PC-9 (cell line): ENCODE measurements at regions not wholly inside any gene's neighbourhood (a gene's known extent, or its start where the extent isn't known, plus 50 kb on each side); places are given as distances from the start of the nearest gene placed in this dataset.

Experiments used
- BruUV-seq: library from RNA; stranded (reverse); fragments of 400-500 nt; replicated peaks from 2 replicates; lab custom pipeline; 2021; lab: Mats Ljungman, UMichigan
- CTCF ChIA-PET: fragments of 300-600 bp; sonication (Branson Sonifier 250); formaldehyde crosslinking; loops from one replicate; lab custom pipeline; 2022; ENCODE audit warnings: antibody characterized with exemption; lab: Charles Lee
- POLR2A ChIA-PET: fragments of 300-600 bp; sonication (Branson Sonifier 250); formaldehyde crosslinking; loops from one replicate; lab custom pipeline; 2022; ENCODE audit warnings: antibody characterized with exemption; ENCODE audit not compliant: unreplicated experiment; lab: Charles Lee
- DNase-seq, 2 experiments: peaks; one replicate each; pipeline versions ENCODE4 v3.0.0 to v3.0.0-alpha.2; 2015 to 2022; ENCODE audit warnings: mixed read lengths in 1 of 2
- H2AFZ ChIP-seq: fragments of 200-600 bp; sonication (generic); 2 replicates; pipeline ENCODE4 v1.8.1; 2017; ENCODE audit warnings: antibody characterized with exemption
- H3F3A ChIP-seq: fragments of 200-600 bp; sonication (generic); 2 replicates; pipeline ENCODE4 v1.8.1; 2017; ENCODE audit warnings: antibody characterized with exemption, mild to moderate bottlenecking, low read depth; ENCODE audit not compliant: insufficient read depth
- H3K27ac ChIP-seq: fragments of 200-600 bp; sonication (generic); 2 replicates; pipeline ENCODE4 v1.6.1; 2016; ENCODE audit warnings: mixed run types
- H3K27me3 ChIP-seq: fragments of 200-600 bp; sonication (generic); 2 replicates; pipeline ENCODE4 v1.6.1; 2016; ENCODE audit warnings: low read depth, mixed run types; ENCODE audit not compliant: insufficient read depth
- H3K36me3 ChIP-seq: fragments of 200-600 bp; sonication (generic); 2 replicates; pipeline ENCODE4 v1.6.1; 2016; ENCODE audit warnings: low read depth, mixed run types
- H3K4me1 ChIP-seq: fragments of 200-600 bp; sonication (generic); replicated peaks from 2 replicates; pipeline ENCODE4 v1.6.1; 2016; ENCODE audit warnings: mixed run types; ENCODE audit not compliant: insufficient read depth
- H3K4me2 ChIP-seq: fragments of 200-600 bp; sonication (generic); 2 replicates; pipeline ENCODE4 v1.6.1; 2017; ENCODE audit warnings: mixed run types
- H3K4me3 ChIP-seq: fragments of 200-600 bp; sonication (generic); 2 replicates; pipeline ENCODE4 v1.6.1; 2016; ENCODE audit warnings: mixed run types
- H3K79me2 ChIP-seq: fragments of 200-600 bp; sonication (generic); 2 replicates; pipeline ENCODE4 v1.6.1; 2017; ENCODE audit warnings: low read depth, mixed run types
- H3K9me2 ChIP-seq: fragments of 200-600 bp; sonication (generic); 2 replicates; pipeline ENCODE4 v1.8.1; 2017; ENCODE audit warnings: mild to moderate bottlenecking; ENCODE audit not compliant: insufficient read depth
- H3K9me3 ChIP-seq: fragments of 200-600 bp; sonication (generic); 2 replicates; pipeline ENCODE4 v1.8.1; 2016; ENCODE audit warnings: low read depth; ENCODE audit not compliant: insufficient read depth
- H4K20me1 ChIP-seq: fragments of 200-600 bp; sonication (generic); 2 replicates; pipeline ENCODE4 v1.8.1; 2017; ENCODE audit not compliant: insufficient read depth
- EZH2 ChIP-seq: fragments of 200-600 bp; sonication (generic); IDR thresholded peaks from 2 replicates; pipeline ENCODE4 v1.8.0; 2017; ENCODE audit warnings: antibody characterized with exemption, low read depth
- intact Hi-C: fragments of 100-400 bp; cut with micrococcal nuclease; formaldehyde crosslinking; loops from one replicate; pipeline ENCODE4 v1.10.0; 2022; ENCODE audit not compliant: unreplicated experiment
- TF ChIP-seq, protein P1 (sequence below): fragments of 200-600 bp; sonication (generic); conservative IDR thresholded peaks from 2 replicates; pipeline ENCODE4 v1.6.1; 2017; ENCODE audit warnings: mixed run types, antibody characterized with exemption, mild to moderate bottlenecking, moderate library complexity

DNA sequence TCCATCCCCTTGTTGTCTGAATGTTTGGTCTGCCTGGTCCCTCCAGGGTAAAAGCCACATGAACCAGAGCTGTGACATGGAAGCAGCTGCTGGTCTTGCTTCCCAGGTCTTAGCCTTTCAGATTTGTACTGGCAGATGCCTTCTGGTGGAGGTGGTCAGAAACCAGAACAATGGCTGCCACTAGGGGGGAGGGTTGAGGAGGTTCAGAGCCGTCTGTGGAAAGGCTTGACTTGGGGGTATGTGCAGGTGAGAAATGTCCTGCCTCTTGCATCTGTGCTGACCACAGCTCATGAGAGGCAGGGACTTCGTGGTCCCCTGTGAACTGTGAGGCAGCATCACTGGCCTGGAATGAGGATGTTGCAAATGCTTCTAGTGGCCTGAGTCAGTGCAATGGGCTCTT, 144.2 kb upstream of the WDR1 start:
- POLR2A ChIA-PET = no interaction called here
- intact Hi-C loops = no loop called here
- no peaks in the 10 kb centered on the region for H3K9me3 ChIP-seq

DNA sequence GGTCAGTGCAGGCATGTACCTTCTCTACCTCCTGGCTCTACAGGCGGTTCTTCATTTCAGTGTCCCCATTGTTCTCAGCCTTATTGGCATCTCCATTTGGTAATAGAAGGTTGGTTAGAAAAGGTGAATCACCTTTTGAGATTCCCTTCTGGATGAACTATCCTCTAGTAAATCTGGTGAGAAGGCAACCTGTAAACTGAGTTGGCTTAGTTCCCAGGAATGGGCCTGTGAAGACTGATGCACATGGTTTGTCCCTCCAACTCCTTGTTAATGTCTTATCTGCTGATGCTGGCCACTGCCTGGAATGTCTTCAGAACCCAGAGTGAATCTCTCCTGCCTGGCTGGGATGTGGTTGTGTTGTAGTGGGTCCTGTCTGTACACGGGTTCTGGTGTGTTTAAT, 143.4 kb upstream of the WDR1 start:
- no peak for DNase-seq

More for the DNA sequence above, 144.2 kb upstream of the WDR1 start:
- no peak overlapping the region for H3K4me3 ChIP-seq
- TF ChIP-seq, protein P1, sequence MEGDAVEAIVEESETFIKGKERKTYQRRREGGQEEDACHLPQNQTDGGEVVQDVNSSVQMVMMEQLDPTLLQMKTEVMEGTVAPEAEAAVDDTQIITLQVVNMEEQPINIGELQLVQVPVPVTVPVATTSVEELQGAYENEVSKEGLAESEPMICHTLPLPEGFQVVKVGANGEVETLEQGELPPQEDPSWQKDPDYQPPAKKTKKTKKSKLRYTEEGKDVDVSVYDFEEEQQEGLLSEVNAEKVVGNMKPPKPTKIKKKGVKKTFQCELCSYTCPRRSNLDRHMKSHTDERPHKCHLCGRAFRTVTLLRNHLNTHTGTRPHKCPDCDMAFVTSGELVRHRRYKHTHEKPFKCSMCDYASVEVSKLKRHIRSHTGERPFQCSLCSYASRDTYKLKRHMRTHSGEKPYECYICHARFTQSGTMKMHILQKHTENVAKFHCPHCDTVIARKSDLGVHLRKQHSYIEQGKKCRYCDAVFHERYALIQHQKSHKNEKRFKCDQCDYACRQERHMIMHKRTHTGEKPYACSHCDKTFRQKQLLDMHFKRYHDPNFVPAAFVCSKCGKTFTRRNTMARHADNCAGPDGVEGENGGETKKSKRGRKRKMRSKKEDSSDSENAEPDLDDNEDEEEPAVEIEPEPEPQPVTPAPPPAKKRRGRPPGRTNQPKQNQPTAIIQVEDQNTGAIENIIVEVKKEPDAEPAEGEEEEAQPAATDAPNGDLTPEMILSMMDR = no peak
- no peak overlapping the region for H3K27ac ChIP-seq
- no peaks in the 10 kb centered on the region for H4K20me1 ChIP-seq
- H3K4me1 ChIP-seq = no peaks in the 10 kb centered on the region
- no TSS peak for BruUV-seq
- no peaks in the 10 kb centered on the region for H3K9me2 ChIP-seq
- DNase-seq = no peak
- no peak overlapping the region for H2AFZ ChIP-seq
- CTCF ChIA-PET = no interaction called here
- no peaks in the 10 kb centered on the region for H3F3A ChIP-seq
- no peaks in the 10 kb centered on the region for H3K36me3 ChIP-seq
- no peaks in the 10 kb centered on the region for H3K79me2 ChIP-seq
- H3K4me2 ChIP-seq = no peak overlapping the region
- no peaks in the 10 kb centered on the region for H3K27me3 ChIP-seq

GRCh38 chr4:10256203-10256602, 139.6 kb upstream of the WDR1 start:
- ChIA-PET POLR2A (no interaction called here), CTCF (no interaction called here)
- H4K20me1 ChIP-seq = no peaks in the 10 kb centered on the region
- BruUV-seq = no TSS peak
- H3F3A ChIP-seq = no peaks in the 10 kb centered on the region
- H3K79me2 ChIP-seq = no peaks in the 10 kb centered on the region
- H3K4me2 ChIP-seq = no peak overlapping the region
- no peaks in the 10 kb centered on the region for H3K4me1 ChIP-seq
- no peak overlapping the region for H2AFZ ChIP-seq
- intact Hi-C loops = no loop called here
- TF ChIP-seq EZH2 = no peak
- H3K27ac ChIP-seq = no peak overlapping the region
- H3K9me3 ChIP-seq = no peaks in the 10 kb centered on the region
- no peaks in the 10 kb centered on the region for H3K36me3 ChIP-seq
- no peaks in the 10 kb centered on the region for H3K27me3 ChIP-seq
- H3K9me2 ChIP-seq = no peaks in the 10 kb centered on the region
- DNase-seq = no peak
- no peak overlapping the region for H3K4me3 ChIP-seq

More for the DNA sequence above, 143.4 kb upstream of the WDR1 start:
- no peak overlapping the region for H3K4me3 ChIP-seq
- no peaks in the 10 kb centered on the region for H3F3A ChIP-seq
- ChIA-PET POLR2A (no interaction called here), CTCF (no interaction called here)
- TF ChIP-seq, protein P1 = no peak
- TF ChIP-seq EZH2 = no peak
- H3K9me2 ChIP-seq = no peaks in the 10 kb centered on the region
- no peaks in the 10 kb centered on the region for H3K79me2 ChIP-seq
- BruUV-seq = no TSS peak
- H2AFZ ChIP-seq = no peak overlapping the region
- intact Hi-C loops = no loop called here
- H3K27ac ChIP-seq = no peak overlapping the region
- no peaks in the 10 kb centered on the region for H3K36me3 ChIP-seq
- H3K9me3 ChIP-seq = no peaks in the 10 kb centered on the region
- no peak overlapping the region for H3K4me2 ChIP-seq
- no peaks in the 10 kb centered on the region for H3K4me1 ChIP-seq
- H3K27me3 ChIP-seq = no peaks in the 10 kb centered on the region
- H4K20me1 ChIP-seq = no peaks in the 10 kb centered on the region

- H3F3A ChIP-seq = no peaks in the 10 kb centered on the region
- H3K79me2 ChIP-seq = no peaks in the 10 kb centered on the region
- no peak overlapping the region for H3K4me2 ChIP-seq
- H4K20me1 ChIP-seq = no peaks in the 10 kb centered on the region
- ChIA-PET POLR2A (no interaction called here), CTCF (no interaction called here)
- no peaks in the 10 kb centered on the region for H3K4me1 ChIP-seq
- TF ChIP-seq, protein P1 = no peak
- TF ChIP-seq EZH2 = no peak
- H3K27ac ChIP-seq = no peak overlapping the region
- BruUV-seq = no TSS peak
- no peaks in the 10 kb centered on the region for H3K27me3 ChIP-seq
- no peak overlapping the region for H3K4me3 ChIP-seq
- no peaks in the 10 kb centered on the region for H3K9me2 ChIP-seq
- H3K9me3 ChIP-seq = no peaks in the 10 kb centered on the region
- H3K36me3 ChIP-seq = no peaks in the 10 kb centered on the region
- DNase-seq = no peak
- intact Hi-C loops = no loop called here
- no peak overlapping the region for H2AFZ ChIP-seq
Observed at GRCh38 chr4:10253765-10254164, 137.2 kb upstream of the WDR1 start.
